GM19395 (cell line): ENCODE measurements at regions not wholly inside any gene's neighbourhood (a gene's known extent, or its start where the extent isn't known, plus 50 kb on each side); places are given as distances from the start of the nearest gene placed in this dataset.
"Not testable (repeated sequence)": the region's sequence is repeated elsewhere in the genome, so short reads cannot be mapped to it uniquely, and the experiment has no call there.

ENCODE experiments used
- ATAC-seq: cut with Tn5 transposase; IDR thresholded peaks from one replicate; pipeline ENCODE4 v1.9.1; 2021; ENCODE audit warnings: mild to moderate bottlenecking, moderate library complexity; ENCODE audit not compliant: unreplicated experiment

DNA sequence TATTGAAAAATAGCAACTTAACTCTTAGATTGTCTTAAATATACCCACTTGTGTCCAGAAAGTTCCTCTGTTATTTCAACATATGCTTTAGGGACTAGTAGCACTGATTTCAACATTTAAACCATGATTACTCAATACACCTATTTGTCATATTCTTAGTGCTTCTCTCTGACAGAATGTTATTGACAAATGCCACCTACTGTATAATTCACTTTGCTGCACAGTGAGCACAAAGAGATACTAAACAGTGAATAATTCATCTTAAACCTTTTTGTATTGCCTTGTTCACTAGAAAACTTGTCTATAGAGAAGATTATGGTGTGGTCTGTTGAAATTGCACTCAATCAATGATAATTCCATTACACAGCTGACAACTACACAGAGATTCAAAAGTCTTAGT, 692.6 kb downstream of the PCDH17 start:
- ATAC-seq = no peak

DNA sequence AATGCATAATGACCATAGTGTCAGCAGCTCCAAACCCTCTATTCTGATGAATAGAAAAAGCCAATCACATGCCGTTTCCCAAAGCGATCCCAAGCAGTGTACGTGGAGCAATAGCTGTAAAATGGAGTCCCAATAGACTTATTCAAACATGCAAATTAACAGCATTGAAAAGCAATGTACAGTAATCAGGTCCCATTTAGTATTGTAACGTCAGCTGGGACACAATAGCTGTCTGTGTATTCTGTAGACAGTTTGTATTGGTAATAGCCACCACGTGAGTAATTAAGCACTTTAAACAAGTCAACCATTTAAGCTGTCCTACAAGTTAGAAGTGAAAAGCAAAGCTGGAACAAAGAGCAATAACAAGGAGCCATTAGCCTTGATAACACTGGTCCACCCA, 698.2 kb downstream of the PCDH17 start:
- ATAC-seq = no peak

DNA sequence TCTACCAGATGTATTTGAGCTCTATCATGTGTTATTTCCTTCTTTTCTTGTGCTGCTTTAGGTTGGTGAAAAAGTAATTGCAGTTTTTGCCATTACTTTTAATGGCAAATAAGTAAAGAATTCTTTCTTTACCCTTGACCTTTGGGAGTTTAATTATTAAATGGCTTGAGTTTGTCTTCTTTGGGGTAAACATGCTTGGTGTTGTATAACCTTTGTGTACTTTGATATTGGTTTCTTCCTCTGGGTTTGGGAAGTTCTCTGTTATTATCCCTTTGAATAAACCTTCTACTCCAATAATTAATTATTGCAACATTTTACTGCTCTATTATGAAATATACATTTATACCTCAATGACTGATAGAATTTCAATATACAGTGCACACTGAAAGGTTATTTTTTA, 709.4 kb downstream of the PCDH17 start:
- no peak for ATAC-seq

DNA sequence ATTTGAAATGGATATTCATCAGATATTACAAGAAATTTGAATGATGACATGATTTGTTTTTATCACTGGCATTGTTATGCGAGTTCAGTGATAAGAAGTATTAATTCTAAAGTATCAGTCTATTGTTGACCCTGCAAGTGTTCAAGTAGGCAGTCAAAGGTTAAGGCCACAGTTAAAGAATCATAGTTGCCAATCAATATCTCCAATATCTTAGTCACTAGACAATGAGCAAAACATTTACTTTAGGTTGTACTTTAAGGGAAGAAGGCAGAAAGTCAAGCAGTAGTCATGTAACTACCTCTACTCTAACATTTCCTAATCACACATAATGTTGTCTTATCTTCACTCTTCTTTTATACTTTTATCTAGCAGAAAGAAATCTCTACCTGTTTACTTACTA, 709.8 kb downstream of the PCDH17 start:
- no peak for ATAC-seq

DNA sequence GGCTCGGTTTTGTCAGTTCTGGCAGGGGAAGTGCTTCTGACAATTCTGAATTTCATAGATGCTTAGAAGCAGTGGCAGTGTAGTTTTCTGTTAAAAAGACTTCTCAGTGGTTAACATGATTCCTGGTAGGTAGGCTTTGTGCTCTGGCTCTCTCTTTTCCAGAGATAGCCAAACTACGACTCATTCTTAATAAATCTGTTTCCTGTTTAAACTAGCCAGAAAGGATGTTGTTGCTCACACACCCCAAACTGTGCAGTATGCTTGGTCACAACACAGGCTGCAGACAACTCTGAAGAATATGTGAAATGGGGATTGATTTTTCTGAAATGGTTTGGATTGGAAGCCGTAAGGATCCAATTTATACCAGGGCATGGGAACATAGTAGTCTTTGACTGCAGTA, 711.5 kb downstream of the PCDH17 start:
- no peak for ATAC-seq

DNA sequence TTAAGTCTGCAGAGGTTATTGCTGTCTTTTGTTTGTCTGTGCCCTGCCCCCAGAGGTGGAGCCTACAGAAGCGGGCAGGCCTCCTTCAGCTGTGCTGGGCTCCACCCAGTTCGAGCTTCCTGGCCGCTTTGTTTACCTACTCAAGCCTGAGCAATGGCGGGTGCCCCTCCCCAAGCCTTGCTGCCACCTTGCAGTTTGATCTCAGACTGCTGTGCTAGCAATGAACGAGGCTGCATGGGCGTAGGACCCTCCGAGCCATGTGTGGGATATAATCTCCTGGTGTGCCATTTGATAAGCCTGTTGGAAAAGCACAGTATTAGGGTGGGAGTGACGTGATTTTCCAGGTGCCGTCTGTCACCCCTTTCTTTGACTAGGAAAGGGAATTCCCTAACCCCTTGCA, 720.6 kb downstream of the PCDH17 start:
- ATAC-seq = not testable (repeated sequence)

DNA sequence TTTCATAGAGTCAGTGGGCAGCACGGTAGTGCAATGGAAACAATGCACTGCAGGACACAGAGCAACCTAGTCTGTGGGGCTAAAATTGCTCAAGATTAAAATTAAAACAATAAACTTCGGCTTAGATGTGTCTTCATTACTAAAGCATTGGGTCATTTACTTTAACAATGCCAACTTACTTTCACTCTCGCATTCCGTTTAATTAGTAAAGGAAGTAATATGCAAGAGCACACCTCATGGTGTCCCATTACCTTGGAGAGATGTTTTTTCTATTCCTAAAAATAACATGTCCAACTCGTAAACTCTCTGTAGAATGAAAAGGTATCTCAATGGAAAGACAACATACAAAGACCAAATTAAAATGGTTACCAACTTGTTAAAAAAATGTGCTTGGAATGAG, 738.4 kb downstream of the PCDH17 start:
- no peak for ATAC-seq

DNA sequence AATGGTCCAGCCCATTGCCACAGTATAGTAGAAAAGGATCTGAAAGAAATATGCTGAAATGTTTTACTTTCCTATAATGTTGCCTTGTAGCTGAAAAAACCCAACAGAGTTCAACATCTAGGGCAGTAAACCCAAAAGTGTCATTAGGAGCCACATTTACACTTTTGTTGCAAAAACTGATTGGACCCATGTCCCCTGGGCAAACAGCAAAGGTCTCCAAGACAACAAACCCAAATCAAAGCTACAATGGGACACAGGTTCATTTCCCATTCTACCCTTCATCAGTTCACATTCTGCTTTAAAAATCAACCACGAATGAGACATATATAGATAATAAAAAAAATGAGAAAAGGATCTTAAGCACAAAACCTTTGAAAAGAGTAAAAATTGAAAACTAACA, 744.8 kb downstream of the PCDH17 start:
- ATAC-seq = peak; percentile 49

DNA sequence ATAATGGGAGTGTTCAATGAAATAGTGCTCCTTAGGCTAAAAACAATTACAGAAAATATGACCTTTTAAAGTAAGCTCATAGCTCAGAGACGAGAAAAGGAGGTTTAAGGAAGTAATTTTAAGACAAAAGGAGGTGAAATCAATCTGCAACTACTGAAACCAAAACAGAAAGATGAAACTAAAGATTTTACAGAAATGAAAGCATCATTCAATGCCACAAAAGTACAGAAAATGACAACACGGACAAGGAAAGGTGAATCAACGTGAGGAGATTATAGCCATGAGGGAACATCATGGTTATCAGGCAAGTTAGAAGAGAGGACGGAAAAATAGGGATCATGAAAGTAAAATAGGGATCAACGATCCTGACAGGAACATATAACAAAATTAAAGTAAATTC, 745.2 kb downstream of the PCDH17 start:
- ATAC-seq = peak; percentile 90

DNA sequence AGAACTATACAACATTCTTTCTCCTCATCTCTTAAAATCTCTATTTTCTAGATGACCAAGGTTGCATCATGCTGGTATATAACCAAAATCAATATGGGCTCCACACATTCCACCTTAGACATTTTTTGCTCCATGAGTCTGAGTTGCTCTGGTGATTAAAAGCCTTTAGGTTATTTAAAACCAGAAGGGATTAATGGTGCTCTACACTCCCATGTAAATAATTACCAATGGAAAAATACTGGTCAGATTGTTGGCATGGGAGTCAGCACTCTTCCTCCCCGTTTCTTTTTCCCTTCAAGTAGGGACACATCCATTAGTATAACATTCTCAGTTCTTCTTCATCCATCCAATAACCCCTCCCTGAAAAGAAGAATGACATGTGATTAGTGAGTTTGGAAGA, 747.7 kb downstream of the PCDH17 start:
- no peak for ATAC-seq

DNA sequence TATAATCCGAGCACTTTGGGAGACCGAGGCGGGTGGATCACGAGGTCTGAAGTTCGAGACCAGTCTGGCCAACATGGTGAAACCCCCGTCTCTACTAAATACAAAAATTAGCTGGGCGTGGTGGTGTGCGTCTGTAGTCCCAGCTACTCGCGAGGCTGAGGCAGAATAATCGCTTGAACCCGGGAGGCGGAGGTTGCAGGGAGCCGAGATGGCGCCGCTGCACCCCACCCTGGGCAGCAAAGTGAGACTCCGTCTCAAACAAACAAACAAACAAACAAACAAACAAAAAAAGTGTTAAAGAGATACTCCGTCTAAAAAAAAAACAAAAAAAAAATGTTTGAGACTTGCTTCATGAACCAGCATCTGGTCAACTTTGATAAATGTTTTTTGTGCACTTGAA, 753.8 kb downstream of the PCDH17 start:
- not testable (repeated sequence) for ATAC-seq

DNA sequence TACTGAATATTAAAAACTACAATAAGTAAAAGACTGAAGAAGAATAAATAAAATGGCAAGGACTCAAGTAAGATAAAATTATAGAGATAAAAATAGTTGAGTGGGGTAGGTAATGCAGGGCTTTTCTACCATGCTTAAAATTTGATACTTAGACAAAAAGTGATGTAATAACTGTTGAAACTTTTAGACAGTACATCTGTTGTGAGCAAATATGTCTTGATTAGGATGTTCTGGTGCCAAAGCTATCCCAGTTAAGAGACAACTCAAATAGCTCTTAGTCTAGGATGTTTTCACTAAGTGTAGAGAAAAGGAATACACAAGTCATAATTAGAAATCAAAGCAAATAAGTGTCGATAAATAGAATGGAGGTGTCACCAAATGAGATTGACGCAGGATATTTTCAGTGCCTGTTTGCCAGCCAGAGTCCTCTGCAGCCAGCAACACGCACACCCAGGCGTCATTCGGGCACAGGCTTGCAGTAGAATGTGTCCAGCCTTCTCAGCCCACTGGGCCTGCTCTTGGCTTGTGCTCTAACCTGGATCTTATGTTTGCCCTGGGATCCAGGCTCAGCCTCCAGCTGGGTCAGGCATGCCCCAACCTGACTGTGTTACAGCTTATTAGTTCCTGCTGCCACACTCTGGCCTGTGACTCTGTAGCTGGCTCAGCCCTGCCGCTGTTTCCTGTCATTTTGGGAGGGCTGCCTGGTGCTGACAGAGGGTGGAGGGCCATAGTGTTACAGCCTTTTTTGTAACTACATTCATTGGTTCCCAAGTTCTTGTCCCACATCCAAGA, 766.2 kb downstream of the PCDH17 start:
- no peak for ATAC-seq

DNA sequence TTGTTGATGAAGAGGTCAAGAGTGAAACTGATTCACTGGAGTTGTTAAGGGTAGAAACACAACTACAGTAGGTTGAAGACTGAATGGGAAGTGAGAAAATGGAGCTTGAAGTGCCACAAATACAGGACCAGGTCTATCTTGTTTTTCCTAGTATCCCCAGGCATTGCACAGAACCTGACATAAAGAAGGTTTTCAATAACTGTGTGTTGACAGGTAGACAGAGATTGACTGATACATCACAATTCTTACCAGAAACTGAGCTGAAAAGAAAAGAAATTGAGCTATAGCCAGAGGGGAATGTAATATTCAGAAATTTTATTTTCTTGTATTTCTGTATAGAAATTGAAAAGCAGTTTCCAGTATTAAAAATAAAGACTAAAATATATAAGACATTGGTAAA, 767.7 kb downstream of the PCDH17 start:
- no peak for ATAC-seq

DNA sequence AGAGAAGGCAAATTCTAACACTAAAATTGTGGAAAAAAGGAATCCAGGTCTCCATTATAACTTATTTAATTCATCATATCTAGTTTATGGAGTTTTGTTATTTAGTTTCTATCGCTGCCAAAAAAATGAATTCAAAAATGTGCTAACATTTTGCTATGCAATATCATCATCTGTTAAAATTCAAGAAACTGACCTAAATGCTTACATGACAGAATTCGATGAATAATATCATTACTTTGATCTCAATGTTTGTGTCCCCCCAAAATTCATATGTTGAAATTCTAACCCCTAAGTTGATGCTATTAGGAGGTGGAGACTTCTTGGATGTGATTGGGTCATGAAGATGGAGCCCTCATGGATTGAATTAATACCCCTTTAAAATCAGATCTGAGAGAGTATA, 775.0 kb downstream of the PCDH17 start:
- no peak for ATAC-seq

DNA sequence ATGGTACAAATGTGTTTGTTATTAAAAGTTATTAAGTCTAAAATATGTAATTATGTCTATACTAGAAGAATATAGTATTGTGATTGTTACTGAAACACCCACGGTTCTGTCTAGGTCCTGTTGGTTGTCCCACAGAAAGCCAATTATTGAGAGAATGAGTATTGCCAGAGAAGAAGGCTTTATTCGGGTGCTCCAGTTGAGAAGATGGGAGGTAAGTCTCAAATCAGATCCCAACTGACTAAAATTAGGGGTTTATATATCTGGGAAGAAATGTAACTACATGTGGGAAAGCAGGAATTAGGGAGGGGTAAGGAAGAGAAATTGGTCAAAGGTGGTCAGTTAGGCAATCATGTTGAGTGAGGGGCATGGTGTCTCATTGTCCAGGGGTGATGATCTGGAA, 798.4 kb downstream of the PCDH17 start:
- no peak for ATAC-seq

DNA sequence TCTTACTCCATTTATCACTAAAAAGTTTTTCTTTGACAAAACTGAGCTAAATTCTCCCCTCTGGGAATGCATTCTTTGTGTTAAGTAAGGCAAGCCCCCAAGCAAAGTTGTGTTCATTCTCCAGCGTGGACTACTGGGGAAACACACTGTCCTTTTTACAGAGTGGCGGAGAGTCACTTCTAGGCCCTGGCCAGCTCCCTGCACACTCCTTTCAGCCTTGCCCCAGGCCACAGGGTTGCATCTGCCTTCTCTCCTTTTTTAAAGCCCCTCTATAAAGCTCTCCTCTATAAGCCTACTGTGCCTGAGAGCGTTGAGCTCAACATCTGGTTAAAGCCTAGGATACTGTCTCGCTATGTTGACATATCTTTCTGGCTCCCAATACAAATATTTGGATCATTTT, 803.4 kb downstream of the PCDH17 start:
- no peak for ATAC-seq

DNA sequence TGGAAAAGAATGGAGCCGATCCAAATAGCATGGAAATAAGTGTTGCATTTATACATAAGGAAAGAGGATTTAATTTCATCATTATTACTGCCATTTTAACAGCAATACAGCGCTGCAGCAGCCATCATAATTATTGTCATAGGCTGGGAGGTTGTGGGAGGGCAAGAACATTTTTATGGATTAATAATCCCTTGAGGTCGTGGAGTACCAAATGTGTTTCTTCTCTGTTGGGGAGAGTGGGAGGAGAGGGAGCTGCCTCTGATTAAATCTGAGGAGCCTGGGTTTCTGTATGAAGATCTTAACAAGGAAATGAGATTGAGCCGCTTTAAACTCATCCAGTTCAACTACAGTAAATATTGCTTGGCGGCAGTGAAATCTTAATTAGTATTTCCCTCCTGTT, 805.9 kb downstream of the PCDH17 start:
- no peak for ATAC-seq

DNA sequence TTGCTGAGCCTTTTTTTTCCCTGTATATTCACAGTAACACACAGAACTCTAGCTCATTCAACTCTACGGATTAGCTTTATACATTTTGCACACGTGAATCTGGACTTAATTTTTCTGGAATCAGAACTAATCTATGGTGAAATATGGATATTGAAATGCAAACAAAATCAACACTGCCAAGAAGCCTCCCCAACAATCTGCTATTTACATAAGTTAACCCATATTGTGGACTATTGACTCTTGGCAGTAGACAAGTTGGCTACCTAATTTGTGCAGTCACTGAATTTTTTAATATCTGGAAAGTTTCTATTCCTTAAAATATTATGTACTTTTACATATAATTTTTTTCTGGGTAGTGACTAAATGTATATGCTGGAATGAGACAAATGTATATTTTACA, 815.4 kb downstream of the PCDH17 start:
- no peak for ATAC-seq

DNA sequence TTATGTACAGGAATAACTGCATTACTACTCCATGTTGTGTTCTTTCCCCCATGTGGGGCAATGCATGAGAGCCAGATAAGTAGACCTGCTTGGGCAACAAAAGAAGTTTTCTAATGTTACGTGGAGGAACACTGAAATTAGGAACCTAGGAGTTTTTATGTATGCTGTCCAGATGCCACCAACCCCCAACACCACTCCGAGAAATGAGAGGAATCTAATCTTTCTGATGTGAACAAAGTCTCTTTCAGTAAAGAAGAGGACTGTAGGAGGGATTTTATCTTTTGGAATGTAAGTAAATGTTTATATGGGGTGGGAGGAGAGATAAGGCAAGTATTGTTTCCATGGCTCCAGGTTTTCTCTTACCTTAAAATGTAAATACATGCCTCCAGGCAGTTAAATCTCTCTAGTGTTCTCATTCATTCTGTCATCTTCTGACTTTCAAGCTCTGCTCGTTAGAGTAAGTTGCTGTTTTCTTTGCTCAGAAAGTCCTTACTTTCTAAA, 820.6 kb downstream of the PCDH17 start:
- no peak for ATAC-seq

DNA sequence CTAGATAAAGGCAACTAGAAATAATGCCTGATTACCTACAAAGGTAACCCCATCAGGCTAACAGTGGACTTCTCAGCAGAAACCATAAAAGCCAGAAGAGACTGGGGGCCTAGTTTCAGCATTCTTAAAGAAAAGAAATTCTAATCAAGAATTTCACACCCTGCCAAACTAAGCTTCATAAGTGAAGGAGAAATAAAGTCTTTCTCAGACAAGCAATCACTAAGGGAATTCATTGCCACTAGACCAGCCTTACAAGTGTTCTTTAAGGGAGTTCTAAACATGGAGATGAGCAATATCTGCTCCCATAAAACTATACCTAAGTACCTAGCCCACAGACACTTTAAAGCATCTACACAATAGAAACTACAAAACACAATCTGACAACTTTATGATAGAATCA, 823.5 kb downstream of the PCDH17 start:
- no peak for ATAC-seq

DNA sequence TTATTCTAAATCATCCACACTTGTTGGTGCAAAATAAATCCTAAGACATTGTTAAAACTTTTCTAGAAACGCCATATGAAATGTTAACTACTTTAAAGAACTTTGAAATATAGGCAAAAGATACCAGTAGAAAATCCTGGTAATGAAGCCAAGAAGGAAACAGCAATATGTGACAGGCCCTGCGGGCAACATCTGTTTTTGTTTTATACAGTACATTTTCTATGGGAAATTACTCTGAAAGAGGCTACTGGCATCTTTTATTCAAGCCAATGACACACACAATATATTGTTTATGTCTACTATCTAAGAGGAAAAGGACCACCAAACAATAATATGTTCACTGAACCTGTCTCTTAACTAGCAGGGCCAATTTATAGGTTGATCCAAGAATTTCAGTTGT, 829.7 kb downstream of the PCDH17 start:
- ATAC-seq = no peak

DNA sequence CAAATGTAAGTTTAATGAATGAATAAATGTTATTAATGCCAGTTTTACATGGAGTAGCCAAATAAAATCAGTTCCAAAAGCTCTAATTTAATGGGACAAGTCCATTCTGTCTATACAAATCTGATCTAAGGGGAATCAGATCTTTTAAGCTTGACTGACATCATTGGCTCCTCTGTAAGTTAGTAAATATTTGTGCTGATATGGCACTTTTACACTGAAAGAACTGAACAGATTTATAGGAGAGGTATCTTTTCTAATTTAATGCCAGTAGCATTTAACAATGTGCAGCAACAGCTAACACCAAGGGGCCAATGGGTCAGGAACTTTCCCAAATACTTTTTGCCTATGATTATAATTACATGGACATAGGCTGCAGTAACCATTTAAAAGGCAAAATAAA, 832.3 kb downstream of the PCDH17 start:
- ATAC-seq = no peak

DNA sequence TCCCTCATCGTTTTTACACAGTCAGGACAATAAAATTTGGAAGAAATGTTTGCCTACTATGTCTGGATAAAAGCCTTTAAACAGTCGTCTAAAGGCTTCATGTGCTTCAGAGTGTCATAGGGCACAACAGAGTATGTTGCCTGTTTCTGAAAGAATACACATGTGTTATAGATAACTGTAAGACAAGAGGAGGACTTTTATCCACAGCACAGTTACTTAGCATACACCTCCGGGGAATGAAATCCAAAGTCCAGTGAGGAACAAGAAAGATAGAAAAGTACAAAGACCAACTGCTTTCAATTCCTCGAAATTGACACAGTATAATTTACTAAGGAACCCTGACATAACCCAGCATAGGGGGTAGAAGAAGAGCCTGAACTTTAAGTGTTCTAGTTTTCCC, 835.6 kb downstream of the PCDH17 start:
- ATAC-seq = no peak
